ENCODE measurements at regions not wholly inside any gene's neighbourhood (a gene's known extent, or its start where the extent isn't known, plus 50 kb on each side); places are given as distances from the start of the nearest gene placed in this dataset.
"Not testable (repeated sequence)": the region's sequence is repeated elsewhere in the genome, so short reads cannot be mapped to it uniquely, and the experiment has no call there.

GRCh38 chr3:147245022-147245421 lies 161.3 kb downstream of the ZIC4 start:
- not testable (repeated sequence) for H3K27ac ChIP-seq, H3K4me3 ChIP-seq

- H3K27ac ChIP-seq = no peak overlapping the region
- H3K4me3 ChIP-seq = no peak overlapping the region
Observed at GRCh38 chr3:147244397-147244796, 161.9 kb downstream of the ZIC4 start.

DNA sequence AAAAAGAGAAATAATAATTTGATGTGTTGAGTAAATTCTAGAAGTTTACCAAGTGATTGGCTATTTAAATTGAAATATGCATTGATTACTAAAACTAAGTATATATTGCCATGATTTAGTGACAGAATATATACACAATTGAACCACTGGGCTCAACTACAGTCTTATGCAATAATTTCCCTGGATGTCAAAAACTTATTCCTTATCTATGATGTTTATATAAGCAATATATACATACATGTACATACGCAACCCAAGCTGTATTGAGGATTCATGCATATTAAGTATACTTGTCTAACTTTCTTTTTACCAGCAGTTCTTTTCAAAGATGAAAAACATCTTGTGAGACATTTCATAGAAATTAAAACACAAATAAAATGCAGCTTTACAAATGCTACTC lies 165.8 kb downstream of the ZIC4 start:
- Histone ChIP-seq H3K27ac (no peak overlapping the region), H3K4me3 (no peak overlapping the region)

DNA sequence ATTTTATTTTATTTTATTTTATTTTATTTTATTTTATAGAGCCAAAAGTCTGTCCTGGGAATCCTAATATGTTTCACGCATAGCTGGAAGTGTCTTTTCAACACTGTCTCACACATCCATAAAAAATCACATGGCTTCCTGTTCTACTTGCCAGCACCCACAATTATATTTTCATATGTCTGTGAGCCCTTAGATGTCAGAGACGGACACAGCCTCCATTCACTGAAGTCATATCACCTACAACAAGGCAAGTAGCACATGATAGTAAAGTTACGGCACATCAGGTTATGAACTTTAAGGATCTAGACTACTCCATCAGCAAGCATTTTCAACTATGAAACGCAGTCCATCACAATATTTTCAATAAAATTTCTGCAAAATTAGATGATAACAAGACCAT lies 168.4 kb downstream of the ZIC4 start:
- Histone ChIP-seq H3K4me3 (no peak overlapping the region), H3K27ac (no peak overlapping the region)

- not testable (repeated sequence) for H3K4me3 ChIP-seq, H3K27ac ChIP-seq
Observed at GRCh38 chr3:147231980-147232379, 174.4 kb downstream of the ZIC4 start.

DNA sequence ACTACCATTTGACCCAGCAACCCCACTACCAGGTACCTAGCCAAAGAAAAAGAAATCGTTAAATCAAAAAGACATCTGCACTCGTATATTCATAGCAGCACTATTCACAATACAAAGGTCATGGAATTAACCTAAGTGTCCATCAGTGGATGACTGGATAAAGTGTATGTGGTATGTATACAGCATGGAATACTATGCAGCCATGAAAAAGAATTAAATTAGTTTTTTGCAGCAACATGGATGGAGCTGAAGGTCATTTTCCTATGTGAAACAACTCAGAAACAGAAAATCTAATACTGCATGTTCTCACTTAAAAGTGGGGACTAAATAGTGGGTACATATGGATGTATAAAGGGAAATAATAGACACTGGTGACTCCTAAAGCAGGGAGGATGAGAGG lies 175.2 kb downstream of the ZIC4 start:
- Histone ChIP-seq H3K27ac (no peak overlapping the region), H3K4me3 (no peak overlapping the region)

DNA sequence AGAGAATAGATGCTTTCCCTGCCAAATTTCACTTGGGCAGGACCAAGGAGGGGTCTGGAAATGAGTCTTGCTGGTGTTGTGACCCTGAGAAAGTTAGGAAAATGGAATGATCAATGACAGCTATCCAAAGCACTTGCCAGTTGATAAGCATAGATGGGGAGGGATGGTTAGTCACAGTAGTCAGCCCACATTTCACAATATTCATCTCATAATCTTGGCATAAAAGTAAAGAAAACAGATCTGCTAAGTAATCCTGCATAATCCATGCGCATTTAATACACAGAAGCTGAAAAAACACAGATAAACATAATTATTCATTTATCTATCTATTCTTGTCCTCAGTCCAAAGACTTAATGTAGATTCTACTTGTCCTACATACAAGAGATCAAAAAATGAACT lies 184.1 kb downstream of the ZIC4 start:
- H3K4me3 ChIP-seq = no peak overlapping the region
- no peak overlapping the region for H3K27ac ChIP-seq

DNA sequence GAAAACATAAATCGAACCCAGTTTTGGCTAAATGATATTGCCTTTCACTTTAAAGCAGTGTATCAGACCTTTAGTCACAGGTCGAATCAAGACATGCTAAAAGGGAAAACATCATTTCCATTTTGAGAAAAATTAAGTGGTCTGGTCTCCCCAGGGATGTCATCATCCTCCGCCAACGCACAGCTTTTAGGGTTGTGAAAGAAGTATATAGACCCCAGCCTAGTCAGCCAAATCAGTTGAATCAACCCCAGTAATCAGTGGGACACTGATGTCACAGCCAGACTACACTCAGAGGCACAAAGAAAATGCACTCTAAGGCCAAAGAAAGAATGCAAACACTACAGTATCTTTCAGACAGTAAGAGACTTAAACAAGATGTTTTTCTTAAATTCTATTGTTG lies 187.4 kb downstream of the ZIC4 start:
- Histone ChIP-seq H3K4me3 (no peak overlapping the region), H3K27ac (no peak overlapping the region)

- no peak overlapping the region for H3K27ac ChIP-seq
- no peak overlapping the region for H3K4me3 ChIP-seq
Observed at GRCh38 chr3:147216143-147216673, 190.1 kb downstream of the ZIC4 start.

DNA sequence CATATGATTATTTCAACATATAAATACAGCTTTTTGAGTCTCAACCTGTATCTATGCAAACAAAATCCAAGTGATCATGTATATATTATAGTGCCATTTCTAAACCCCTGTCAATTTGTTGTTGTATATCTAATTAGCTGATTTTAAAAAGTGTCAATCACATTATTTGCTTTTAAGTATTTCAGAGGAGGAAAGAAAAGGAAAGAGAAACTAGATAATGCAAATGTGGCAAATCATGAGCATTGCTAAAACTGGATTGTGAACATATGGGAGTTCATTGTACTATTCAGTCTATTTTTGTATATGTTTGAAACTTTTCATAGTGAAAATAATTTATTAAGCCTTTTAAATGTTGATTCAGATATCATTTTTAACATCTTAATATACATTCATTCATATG lies 190.7 kb downstream of the ZIC4 start:
- no peak overlapping the region for H3K27ac ChIP-seq
- H3K4me3 ChIP-seq = no peak overlapping the region

DNA sequence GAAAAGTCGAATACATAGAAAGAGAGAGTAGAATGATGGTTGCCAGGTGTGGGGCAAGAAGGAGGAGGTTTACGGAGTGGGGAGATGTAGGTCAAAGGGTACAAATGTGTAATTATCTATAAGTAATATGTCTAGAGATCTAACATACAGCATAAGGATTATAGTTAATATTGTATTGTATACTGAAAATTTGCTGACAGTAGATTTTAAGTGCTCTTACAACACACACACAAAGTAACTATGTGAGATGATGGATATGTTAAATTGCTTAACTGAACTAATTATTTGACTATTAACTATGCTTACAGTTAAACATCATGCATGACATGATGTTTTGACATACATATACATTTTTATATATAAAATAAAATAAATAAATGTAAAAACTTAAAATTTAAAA lies 192.7 kb downstream of the ZIC4 start:
- H3K4me3 ChIP-seq = no peak overlapping the region
- no peak overlapping the region for H3K27ac ChIP-seq

DNA sequence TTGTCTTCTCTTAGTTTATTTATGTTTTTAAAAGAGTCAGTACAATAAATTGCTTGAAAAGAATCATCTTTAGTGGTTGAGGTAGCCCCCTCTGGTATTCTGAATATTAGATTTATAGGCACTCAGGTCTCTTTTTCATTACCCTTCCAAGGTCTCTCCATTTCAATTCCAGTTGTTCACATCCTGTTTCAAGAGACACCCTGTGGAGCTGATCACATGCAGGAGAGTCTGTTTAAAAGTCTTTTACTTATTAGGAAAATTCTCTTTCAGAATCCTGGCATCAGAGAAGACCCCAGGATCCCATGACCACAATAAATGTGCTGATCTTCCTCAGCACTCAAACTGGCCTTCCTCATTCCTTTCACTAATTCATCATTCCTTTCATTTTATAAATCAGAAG lies 195.7 kb downstream of the ZIC4 start:
- Histone ChIP-seq H3K4me3 (no peak overlapping the region), H3K27ac (no peak overlapping the region)

GRCh38 chr3:147201086-147201485 lies 205.3 kb downstream of the ZIC4 start:
- Histone ChIP-seq H3K27ac (no peak overlapping the region), H3K4me3 (no peak overlapping the region)

DNA sequence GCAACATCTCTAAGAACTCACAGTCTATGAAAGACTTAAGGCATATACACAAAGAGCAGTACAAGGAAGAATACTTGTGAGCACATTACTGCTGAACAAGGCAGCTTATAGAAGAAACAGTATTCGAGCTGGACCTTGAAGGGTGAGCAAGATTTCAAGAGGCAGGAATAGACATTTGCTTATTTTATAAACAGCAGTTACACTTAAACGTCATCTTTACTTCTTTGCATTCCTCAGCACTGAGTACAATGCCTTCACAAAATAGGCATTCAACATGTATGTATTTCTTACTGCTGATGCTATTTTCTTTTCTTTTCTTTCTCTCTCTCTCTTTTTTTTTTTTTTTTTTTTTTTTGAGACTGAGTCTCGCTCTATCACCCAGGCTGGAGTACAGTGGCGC lies 205.8 kb downstream of the ZIC4 start:
- no peak overlapping the region for H3K4me3 ChIP-seq
- no peak overlapping the region for H3K27ac ChIP-seq

GRCh38 chr3:147197739-147198138 lies 208.6 kb downstream of the ZIC4 start:
- Histone ChIP-seq H3K27ac (no peak overlapping the region), H3K4me3 (no peak overlapping the region)

DNA sequence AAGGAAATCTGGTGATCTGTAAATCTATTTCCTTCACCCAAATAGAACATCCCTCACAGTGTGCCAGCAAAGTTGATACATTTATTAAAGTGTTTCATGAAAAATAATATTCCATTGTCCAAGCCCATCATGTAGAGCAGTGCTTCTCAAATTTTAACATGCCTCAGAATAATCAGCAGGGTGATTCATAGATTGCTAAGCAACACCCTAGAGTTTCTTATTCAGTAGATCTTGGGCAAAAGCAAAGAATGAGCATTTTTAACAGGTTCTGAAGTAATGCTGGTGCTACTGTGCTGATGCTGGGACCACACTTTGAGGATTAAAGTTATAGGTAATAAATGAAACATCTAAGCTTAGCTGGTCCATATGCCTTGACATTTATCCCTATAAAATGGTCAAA lies 210.5 kb downstream of the ZIC4 start:
- Histone ChIP-seq H3K4me3 (no peak overlapping the region), H3K27ac (no peak overlapping the region)

DNA sequence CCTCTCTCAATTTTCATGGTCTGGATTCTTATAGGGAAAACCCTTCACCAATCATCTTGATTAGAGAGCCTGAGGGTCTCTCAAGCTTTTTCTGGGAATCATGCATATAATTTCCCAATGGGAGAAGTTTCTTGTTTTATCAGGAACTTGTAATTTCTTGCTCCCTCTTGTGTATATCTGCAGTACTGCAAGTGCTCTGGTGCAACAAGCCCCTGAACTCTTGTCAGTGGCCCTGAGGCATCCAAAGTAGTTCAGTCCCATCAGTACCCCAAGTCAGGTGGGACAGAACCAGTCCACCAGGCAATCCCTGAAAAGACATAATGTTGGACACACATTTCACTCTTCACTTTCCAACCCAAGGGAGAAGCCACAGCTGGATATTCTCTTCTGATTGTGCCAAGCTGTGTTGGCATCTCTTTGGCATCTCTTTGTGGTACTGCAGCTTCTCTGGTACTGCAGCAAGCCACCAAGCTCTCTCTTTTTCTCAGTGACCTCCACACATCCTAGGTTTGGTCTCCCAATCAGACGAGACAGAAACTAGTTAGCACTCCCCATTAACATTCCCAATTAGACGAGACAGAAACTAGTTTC lies 214.5 kb downstream of the ZIC4 start:
- no peak overlapping the region for H3K27ac ChIP-seq
- no peak overlapping the region for H3K4me3 ChIP-seq

- Histone ChIP-seq H3K4me3 (no peak overlapping the region), H3K27ac (no peak overlapping the region)
Observed at GRCh38 chr3:147189016-147189415, 217.3 kb downstream of the ZIC4 start.

- H3K4me3 ChIP-seq = no peak overlapping the region
- no peak overlapping the region for H3K27ac ChIP-seq
Observed at GRCh38 chr3:147187687-147188086, 218.7 kb downstream of the ZIC4 start.

DNA sequence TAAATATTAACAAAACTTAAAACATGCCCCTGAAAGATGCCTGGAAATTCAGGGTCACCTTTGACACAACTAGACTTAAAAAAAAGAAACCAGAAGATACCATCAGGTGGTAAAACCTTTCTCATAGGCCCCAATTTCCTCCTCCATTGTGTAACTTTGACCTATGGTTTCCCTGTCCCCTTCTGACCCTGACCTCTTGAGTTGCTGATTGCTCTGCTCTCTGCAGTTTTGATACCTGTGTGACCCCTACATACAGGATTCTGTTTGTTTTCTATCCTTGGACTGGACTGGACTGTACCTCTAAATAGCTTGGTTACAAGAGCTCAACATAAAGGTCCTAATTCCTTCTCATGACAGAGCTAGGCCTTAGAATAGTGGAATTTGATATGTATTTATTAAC lies 220.6 kb downstream of the ZIC4 start:
- H3K4me3 ChIP-seq = no peak overlapping the region
- no peak overlapping the region for H3K27ac ChIP-seq

DNA sequence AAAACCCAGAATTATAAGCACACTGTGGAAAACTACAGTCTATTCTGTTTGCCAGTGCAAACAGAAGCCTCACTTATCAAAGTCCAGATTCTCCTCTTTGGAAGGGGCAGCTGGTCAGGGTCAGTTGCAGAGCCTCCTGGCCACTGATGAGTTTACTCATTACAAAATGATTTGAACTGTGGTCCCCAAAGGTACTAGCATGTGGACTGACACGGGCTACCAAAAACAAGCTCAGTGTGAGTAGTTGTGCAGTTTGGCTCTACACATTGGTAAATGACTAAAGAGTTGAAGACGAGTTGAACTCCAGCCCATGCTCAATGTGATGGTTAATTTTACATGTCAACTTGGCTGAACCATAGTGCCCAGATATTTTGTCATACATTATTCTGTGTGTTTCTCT lies 221.5 kb downstream of the ZIC4 start:
- no peak overlapping the region for H3K27ac ChIP-seq

DNA sequence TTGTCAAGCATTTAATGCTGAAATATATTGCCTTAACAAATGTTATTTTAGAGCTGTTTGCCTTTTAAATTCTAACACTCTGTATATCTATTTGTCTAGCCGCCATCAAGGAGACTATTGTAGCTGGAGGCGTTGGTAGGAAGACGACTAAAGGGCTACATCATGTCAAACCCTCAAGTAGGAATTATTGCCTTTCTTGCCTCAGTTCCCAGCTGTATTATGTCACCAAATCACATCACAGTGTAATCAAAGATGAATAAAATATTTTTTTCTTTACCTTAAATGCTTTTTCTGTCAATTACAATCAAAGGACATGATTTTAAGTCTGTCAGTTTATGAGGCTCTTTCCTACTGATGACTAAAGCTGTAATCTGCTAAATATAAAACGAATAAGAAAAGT lies 233.1 kb downstream of the ZIC4 start:
- H3K27ac ChIP-seq = no peak overlapping the region
- no peak overlapping the region for H3K4me3 ChIP-seq

More for the DNA sequence above, 221.5 kb downstream of the ZIC4 start:
- H3K4me3 ChIP-seq = no peak overlapping the region

All from skin epidermis (tissue), 12 donors.